OCI-LY1 (cell line): ENCODE measurements at regions not wholly inside any gene's neighbourhood (a gene's known extent, or its start where the extent isn't known, plus 50 kb on each side); places are given as distances from the start of the nearest gene placed in this dataset.

Experiments used
- H2AFZ ChIP-seq: fragments of 200-600 bp; sonication (generic), shearing (Covaris generic); 2 replicates; pipeline ENCODE4 v1.6.0; 2014; ENCODE audit warnings: antibody characterized with exemption, mild to moderate bottlenecking, low read length
- H3F3A ChIP-seq: fragments of 200-600 bp; sonication (generic), shearing (Covaris generic); 2 replicates; pipeline ENCODE4 v1.6.0; 2014; ENCODE audit warnings: mild to moderate bottlenecking, antibody characterized with exemption, low read length, moderate library complexity; ENCODE audit not compliant: insufficient read depth
- H3K27ac ChIP-seq: fragments of 200-600 bp; sonication (generic); 2 replicates; pipeline ENCODE4 v1.5.1; 2014; ENCODE audit warnings: low read length, mixed run types, mild to moderate bottlenecking, low read depth; ENCODE audit not compliant: poor library complexity, severe bottlenecking
- H3K27me3 ChIP-seq: fragments of 200-600 bp; sonication (generic); 2 replicates; pipeline ENCODE4 v1.6.0; 2014; ENCODE audit warnings: antibody characterized with exemption, mild to moderate bottlenecking, low read length, moderate library complexity; ENCODE audit not compliant: insufficient read depth
- H3K36me3 ChIP-seq: fragments of 200-600 bp; sonication (generic); 2 replicates; pipeline ENCODE4 v1.6.1; 2014; ENCODE audit warnings: mild to moderate bottlenecking, antibody characterized with exemption, low read length, moderate library complexity, mixed read lengths; ENCODE audit not compliant: insufficient read depth
- H3K4me1 ChIP-seq: fragments of 200-600 bp; sonication (generic); 2 replicates; pipeline ENCODE4 v1.5.1; 2014; ENCODE audit warnings: mild to moderate bottlenecking, low read length, moderate library complexity; ENCODE audit not compliant: insufficient read depth, severe bottlenecking
- H3K4me2 ChIP-seq: fragments of 200-600 bp; sonication (generic), shearing (Covaris generic); 2 replicates; pipeline ENCODE4 v1.6.1; 2014; ENCODE audit warnings: low read length
- H3K4me3 ChIP-seq: fragments of 200-600 bp; sonication (generic); 2 replicates; pipeline ENCODE4 v1.5.1; 2014; ENCODE audit warnings: low read length, low read depth, mild to moderate bottlenecking, mixed read lengths; ENCODE audit not compliant: poor library complexity, severe bottlenecking
- H3K79me2 ChIP-seq: fragments of 200-600 bp; shearing (Covaris generic); 2 replicates; pipeline ENCODE4 v1.6.1; 2016; ENCODE audit warnings: mixed run types, low read length, mixed read lengths; ENCODE audit not compliant: insufficient read depth
- H3K9ac ChIP-seq: fragments of 200-600 bp; sonication (generic), shearing (Covaris generic); 2 replicates; pipeline ENCODE4 v1.6.1; 2014; ENCODE audit warnings: mild to moderate bottlenecking, low read length, mixed read lengths
- H3K9me2 ChIP-seq: fragments of 200-600 bp; sonication (generic), shearing (Covaris generic); 2 replicates; pipeline ENCODE4 v1.6.1; 2014; ENCODE audit warnings: low read depth, mild to moderate bottlenecking, low read length, mixed read lengths
- H3K9me3 ChIP-seq: fragments of 200-600 bp; shearing (Covaris generic); 2 replicates; pipeline ENCODE4 v1.6.1; 2014; ENCODE audit warnings: low read length, mixed read lengths
- H4K20me1 ChIP-seq: fragments of 200-600 bp; sonication (generic), shearing (Covaris generic); 2 replicates; pipeline ENCODE4 v1.6.0; 2016; ENCODE audit warnings: mild to moderate bottlenecking, low read length; ENCODE audit not compliant: insufficient read depth
- CTCF ChIP-seq: fragments of 200-600 bp; sonication (generic), shearing (Covaris generic); IDR thresholded peaks from 2 replicates; pipeline ENCODE4 v1.5.1; 2017; ENCODE audit warnings: mild to moderate bottlenecking, antibody characterized with exemption, low read length, moderate library complexity, mixed read lengths
- EZH2 ChIP-seq: fragments of 200-600 bp; sonication (generic), shearing (Covaris generic); IDR thresholded peaks from 2 replicates; pipeline ENCODE4 v1.8.0; 2017; ENCODE audit warnings: borderline replicate concordance, mixed run types, mild to moderate bottlenecking, antibody characterized with exemption, low read length, moderate library complexity, mixed read lengths

GRCh38 chr7:25863729-25864110, 288.3 kb upstream of the NFE2L3 start:
- Histone ChIP-seq H3K4me3 (no peak overlapping the region), H3K9ac (no peak overlapping the region), H3K4me2 (no peak overlapping the region), H3K9me3 (no peaks in the 10 kb centered on the region; the same call in 1 of the 2 replicates), H3K27ac (no peak overlapping the region), H4K20me1 (no peaks in the 10 kb centered on the region), H3K27me3 (no peaks in the 10 kb centered on the region), H3K79me2 (no peaks in the 10 kb centered on the region), H3K36me3 (no peaks in the 10 kb centered on the region), H3F3A (0 out of 2 replicates have a peak, but pooled peaks cover 7% of the 10 kb centered on the region), H3K9me2 (no peaks in the 10 kb centered on the region), H2AFZ (no peak overlapping the region), H3K4me1 (peaks cover 15% of the 10 kb centered on the region)
- TF ChIP-seq CTCF (no peak), EZH2 (no peak)

- Histone ChIP-seq H3K36me3 (no peaks in the 10 kb centered on the region), H4K20me1 (no peaks in the 10 kb centered on the region), H3K27me3 (no peaks in the 10 kb centered on the region)
Measured at GRCh38 chr7:25864511-25864910, 287.5 kb upstream of the NFE2L3 start.

GRCh38 chr7:25864943-25865751, 286.9 kb upstream of the NFE2L3 start:
- no peaks in the 10 kb centered on the region for H3K27me3 ChIP-seq

More at GRCh38 chr7:25864511-25864910, 287.5 kb upstream of the NFE2L3 start:
- H3K4me2 ChIP-seq = no peak overlapping the region
- no peak overlapping the region for H2AFZ ChIP-seq
- H3K79me2 ChIP-seq = no peaks in the 10 kb centered on the region
- TF ChIP-seq CTCF (no peak), EZH2 (no peak)
- no peak overlapping the region for H3K4me3 ChIP-seq
- no peak overlapping the region for H3K27ac ChIP-seq
- H3K4me1 ChIP-seq = peaks cover 15% of the 10 kb centered on the region
- H3K9me3 ChIP-seq = no peaks in the 10 kb centered on the region; the same call in 1 of the 2 replicates
- no peak overlapping the region for H3K9ac ChIP-seq
- no peaks in the 10 kb centered on the region for H3K9me2 ChIP-seq
- H3F3A ChIP-seq = 0 out of 2 replicates have a peak, but pooled peaks cover 7% of the 10 kb centered on the region

More at GRCh38 chr7:25864943-25865751, 286.9 kb upstream of the NFE2L3 start:
- H3K4me2 ChIP-seq = no peak overlapping the region
- H2AFZ ChIP-seq = no peak overlapping the region
- H3K36me3 ChIP-seq = no peaks in the 10 kb centered on the region
- no peak overlapping the region for H3K9ac ChIP-seq
- H3K9me3 ChIP-seq = no peaks in the 10 kb centered on the region
- H3K27ac ChIP-seq = no peak overlapping the region
- 0 out of 2 replicates have a peak, but pooled peaks cover 7% of the 10 kb centered on the region for H3F3A ChIP-seq
- H3K4me3 ChIP-seq = no peak overlapping the region
- no peaks in the 10 kb centered on the region for H3K79me2 ChIP-seq
- H4K20me1 ChIP-seq = no peaks in the 10 kb centered on the region
- H3K9me2 ChIP-seq = no peaks in the 10 kb centered on the region
- no peak for TF ChIP-seq EZH2
- TF ChIP-seq CTCF = no peak
- peaks cover 15% of the 10 kb centered on the region for H3K4me1 ChIP-seq
